Mesothelial cell of epicardium (in vitro differentiated cells): ENCODE measurements at regions not wholly inside any gene's neighbourhood (a gene's known extent, or its start where the extent isn't known, plus 50 kb on each side); places are given as distances from the start of the nearest gene placed in this dataset.

Source experiments
- DNase-seq, 2 experiments: peaks; one replicate each; pipeline ENCODE4 v3.0.0; 2021; ENCODE audit warnings: low spot score in 2 of 2; ENCODE audit not compliant: unreplicated experiment in 2 of 2
- H3K27ac Mint-ChIP-seq: 2 replicates; pipeline ENCODE4 v1.8.0; 2021; ENCODE audit warnings: mixed read lengths
- H3K27me3 Mint-ChIP-seq: 2 replicates; pipeline ENCODE4 v1.8.0; 2021; ENCODE audit warnings: low read depth, mixed read lengths
- H3K36me3 Mint-ChIP-seq: 2 replicates; pipeline ENCODE4 v1.8.0; 2021; ENCODE audit warnings: mixed read lengths
- H3K4me1 Mint-ChIP-seq: 2 replicates; pipeline ENCODE4 v1.8.0; 2021; ENCODE audit warnings: mixed read lengths
- H3K4me3 Mint-ChIP-seq: 2 replicates; pipeline ENCODE4 v1.8.0; 2021; ENCODE audit warnings: mild to moderate bottlenecking, moderate library complexity, mixed read lengths
- H3K9me3 Mint-ChIP-seq: 2 replicates; pipeline ENCODE4 v1.8.0; 2021; ENCODE audit warnings: mixed read lengths
- CTCF ChIP-seq: fragments of 200-600 bp; sonication (generic); IDR thresholded peaks from one replicate; pipeline ENCODE4 v1.5.0; 2021; ENCODE audit warnings: antibody characterized with exemption; ENCODE audit not compliant: unreplicated experiment

- Mint-ChIP-seq H3K27ac (no peak overlapping the region), H3K36me3 (no peaks in the 10 kb centered on the region), H3K9me3 (no peaks in the 10 kb centered on the region), H3K4me3 (no peak overlapping the region), H3K27me3 (no peaks in the 10 kb centered on the region), H3K4me1 (peaks cover 15% of the 10 kb centered on the region)
- no peak for TF ChIP-seq CTCF
- DNase-seq: no peak
Measured at GRCh38 chr5:92565673-92566072, 1015.3 kb downstream of the NR2F1-AS1 start.

- no peak for TF ChIP-seq CTCF
- Mint-ChIP-seq H3K36me3 (no peaks in the 10 kb centered on the region), H3K4me3 (no peak overlapping the region), H3K9me3 (no peaks in the 10 kb centered on the region), H3K27ac (no peak overlapping the region), H3K27me3 (no peaks in the 10 kb centered on the region), H3K4me1 (peaks cover 20% of the 10 kb centered on the region)
- DNase-seq: no peak
Measured at GRCh38 chr5:92562065-92562464, 1019.0 kb downstream of the NR2F1-AS1 start.

- TF ChIP-seq CTCF: no peak
- Mint-ChIP-seq H3K4me1 (peaks cover 20% of the 10 kb centered on the region), H3K36me3 (no peaks in the 10 kb centered on the region), H3K9me3 (peaks cover 4% of the 10 kb centered on the region), H3K4me3 (no peak overlapping the region), H3K27ac (no peak overlapping the region), H3K27me3 (no peaks in the 10 kb centered on the region)
- no peak for DNase-seq
Measured at GRCh38 chr5:92561411-92561959, 1019.5 kb downstream of the NR2F1-AS1 start.

- Mint-ChIP-seq H3K4me1 (peaks cover 20% of the 10 kb centered on the region), H3K27ac (no peak overlapping the region), H3K36me3 (no peaks in the 10 kb centered on the region), H3K4me3 (no peak overlapping the region), H3K9me3 (peaks cover 5% of the 10 kb centered on the region), H3K27me3 (no peaks in the 10 kb centered on the region)
- DNase-seq: no peak
- TF ChIP-seq CTCF: no peak
Measured at GRCh38 chr5:92560698-92561401, 1020.2 kb downstream of the NR2F1-AS1 start.

GRCh38 chr5:92559781-92560180 is 1021.2 kb downstream of the NR2F1-AS1 start:
- no peak for DNase-seq
- no peak overlapping the region for H3K4me3 Mint-ChIP-seq
- H3K4me1 Mint-ChIP-seq: peaks cover 15% of the 10 kb centered on the region
- TF ChIP-seq CTCF: no peak
- H3K36me3 Mint-ChIP-seq: no peaks in the 10 kb centered on the region
- peaks cover 5% of the 10 kb centered on the region for H3K9me3 Mint-ChIP-seq
- no peaks in the 10 kb centered on the region for H3K27me3 Mint-ChIP-seq
- H3K27ac Mint-ChIP-seq: no peak overlapping the region
